A549 (cell line): ENCODE measurements at regions not wholly inside any gene's neighbourhood (a gene's known extent, or its start where the extent isn't known, plus 50 kb on each side); places are given as distances from the start of the nearest gene placed in this dataset.

Source experiments
- CEBPB ChIP-seq, 2 experiments: fragments of >200 bp in 1 of 2; sonication (Bioruptor Twin) in 1 of 2; formaldehyde crosslinking in 1 of 2; IDR thresholded peaks; 2 replicates each; pipeline ENCODE4 v1.6.1; 2012 to 2016
- ESRRA ChIP-seq: fragments of 150-350 bp; IDR thresholded peaks from 2 replicates; pipeline ENCODE4 v1.6.1; 2014; ENCODE audit warnings: mild to moderate bottlenecking, low read length, borderline replicate concordance
- MAZ ChIP-seq: fragments of 150-350 bp; IDR thresholded peaks from 2 replicates; pipeline ENCODE4 v1.6.1; 2014; ENCODE audit warnings: antibody characterized with exemption, low read depth, low read length, borderline replicate concordance
- NPAS2 ChIP-seq: fragments of 250-450 bp; sonication (Bioruptor Pico); IDR thresholded peaks from 2 replicates; pipeline ENCODE4 v1.8.0; 2022; ENCODE audit warnings: mild to moderate bottlenecking, moderate library complexity, borderline replicate concordance
- POLR2A ChIP-seq: IDR thresholded peaks from 2 replicates; pipeline ENCODE4 v1.6.1; 2012; ENCODE audit warnings: mild to moderate bottlenecking, low read length
- POLR2AphosphoS2 ChIP-seq: conservative IDR thresholded peaks from 2 replicates; pipeline ENCODE4 v1.6.1; 2012; ENCODE audit warnings: low read length, improper control_type of control experiment, inconsistent platforms
- SMC3 ChIP-seq: fragments of >200 bp; sonication (Bioruptor Twin); formaldehyde crosslinking; IDR thresholded peaks from 3 replicates; pipeline ENCODE4 v1.6.1; 2018; ENCODE audit warnings: inconsistent platforms
- TF ChIP-seq, protein P1 (sequence below): fragments of >200 bp; sonication (Bioruptor Twin); formaldehyde crosslinking; IDR thresholded peaks from 3 replicates; pipeline ENCODE4 v1.5.1; 2016

DNA sequence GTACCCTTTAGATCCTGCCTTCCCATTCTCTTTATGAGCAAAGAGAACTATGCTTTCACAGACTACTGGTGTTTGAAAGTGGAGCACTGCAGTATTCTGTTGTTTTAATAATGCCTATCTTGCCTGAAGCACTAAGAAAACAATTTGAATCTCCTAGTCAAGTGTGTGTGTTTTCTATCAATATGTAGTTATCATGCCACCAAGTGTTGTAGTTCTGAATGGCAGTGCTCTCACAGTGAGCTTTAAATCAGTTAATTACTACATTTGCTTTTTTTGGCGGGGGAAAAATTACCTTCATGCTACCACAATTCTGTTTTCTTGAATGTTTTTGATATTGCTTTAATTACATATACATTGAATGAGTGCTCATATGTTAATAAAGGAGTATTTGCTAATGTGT is 143.6 kb upstream of the FAM47A start:
- TF ChIP-seq POLR2A (no peak), MAZ (no peak), NPAS2 (no peak), SMC3 (no peak), CEBPB (IDR thresholded peaks at IDR 0.05) (no peak), POLR2AphosphoS2 (no peak), ESRRA (no peak)
- TF ChIP-seq, protein P1, sequence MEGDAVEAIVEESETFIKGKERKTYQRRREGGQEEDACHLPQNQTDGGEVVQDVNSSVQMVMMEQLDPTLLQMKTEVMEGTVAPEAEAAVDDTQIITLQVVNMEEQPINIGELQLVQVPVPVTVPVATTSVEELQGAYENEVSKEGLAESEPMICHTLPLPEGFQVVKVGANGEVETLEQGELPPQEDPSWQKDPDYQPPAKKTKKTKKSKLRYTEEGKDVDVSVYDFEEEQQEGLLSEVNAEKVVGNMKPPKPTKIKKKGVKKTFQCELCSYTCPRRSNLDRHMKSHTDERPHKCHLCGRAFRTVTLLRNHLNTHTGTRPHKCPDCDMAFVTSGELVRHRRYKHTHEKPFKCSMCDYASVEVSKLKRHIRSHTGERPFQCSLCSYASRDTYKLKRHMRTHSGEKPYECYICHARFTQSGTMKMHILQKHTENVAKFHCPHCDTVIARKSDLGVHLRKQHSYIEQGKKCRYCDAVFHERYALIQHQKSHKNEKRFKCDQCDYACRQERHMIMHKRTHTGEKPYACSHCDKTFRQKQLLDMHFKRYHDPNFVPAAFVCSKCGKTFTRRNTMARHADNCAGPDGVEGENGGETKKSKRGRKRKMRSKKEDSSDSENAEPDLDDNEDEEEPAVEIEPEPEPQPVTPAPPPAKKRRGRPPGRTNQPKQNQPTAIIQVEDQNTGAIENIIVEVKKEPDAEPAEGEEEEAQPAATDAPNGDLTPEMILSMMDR: no peak
